ENCODE measurements at regions not wholly inside any gene's neighbourhood (a gene's known extent, or its start where the extent isn't known, plus 50 kb on each side); places are given as distances from the start of the nearest gene placed in this dataset.

DNA sequence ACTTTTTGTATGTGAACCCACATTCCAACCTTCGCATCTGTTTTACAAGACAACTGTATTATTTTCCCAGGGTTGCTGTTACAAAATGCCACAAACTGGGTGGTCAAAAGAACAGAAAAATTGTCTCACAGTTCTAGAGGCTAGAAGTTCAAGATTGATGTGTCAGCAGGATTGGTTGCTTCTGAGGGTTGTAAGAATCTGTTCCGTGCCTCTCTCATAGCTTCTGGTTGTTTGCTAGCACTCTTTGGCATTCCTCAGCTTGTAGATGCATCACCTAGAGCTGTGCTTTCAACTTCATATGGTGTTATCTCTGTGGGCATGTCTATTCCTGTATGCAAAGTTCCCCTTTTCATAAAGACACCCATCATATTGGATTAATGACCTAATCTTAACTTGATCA, 1067.2 kb downstream of the EPHA7 start:
- H3K27ac ChIP-seq (ENCODE audit: low read length): no peak overlapping the region
- H3K4me3 ChIP-seq (ENCODE audit: low read length): no peak overlapping the region
- H3K36me3 ChIP-seq (ENCODE audit: control insufficient read depth, insufficient read depth, low read length): no peaks in the 10 kb centered on the region
- no peaks in the 10 kb centered on the region for H3K9me3 ChIP-seq (ENCODE audit: control insufficient read depth, insufficient read depth, low read length)
- DNase-seq (ENCODE audit: low read depth, low spot score): no peak
- H3K27me3 ChIP-seq (ENCODE audit: control insufficient read depth, insufficient read depth, low read length): no peaks in the 10 kb centered on the region
- H3K4me1 ChIP-seq (ENCODE audit: control insufficient read depth, insufficient read depth, low read length): no peaks in the 10 kb centered on the region
- WGBS (ENCODE audit: insufficient coverage, insufficient read length): no CpG with 5 or more reads among the region's 2 CpGs

DNA sequence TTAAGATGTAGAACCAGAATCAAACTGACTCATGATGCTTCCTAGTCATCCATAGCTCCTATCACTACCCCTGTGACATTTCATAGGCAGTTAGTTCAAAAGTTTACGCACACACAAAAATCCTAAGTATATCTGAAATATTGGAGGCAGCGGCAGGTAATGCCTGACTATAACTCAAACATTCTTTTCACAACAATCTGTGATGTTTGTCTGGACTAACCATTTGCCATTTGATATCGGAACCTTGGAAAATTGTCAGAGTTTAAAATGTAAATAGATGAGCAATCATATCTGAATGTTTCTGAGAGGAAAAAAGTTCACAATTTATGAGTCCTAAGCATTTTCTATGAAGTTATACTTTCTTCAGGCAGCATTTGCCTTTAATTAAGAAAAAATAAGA, 1078.2 kb downstream of the EPHA7 start:
- no peak overlapping the region for H3K4me3 ChIP-seq (ENCODE audit: low read length)
- H3K9me3 ChIP-seq (ENCODE audit: control insufficient read depth, insufficient read depth, low read length): no peaks in the 10 kb centered on the region
- no peak overlapping the region for H3K27ac ChIP-seq (ENCODE audit: low read length)
- H3K36me3 ChIP-seq (ENCODE audit: control insufficient read depth, insufficient read depth, low read length): no peaks in the 10 kb centered on the region
- no peaks in the 10 kb centered on the region for H3K27me3 ChIP-seq (ENCODE audit: control insufficient read depth, insufficient read depth, low read length)
- no CpG with 5 or more reads among the region's 3 CpGs for WGBS (ENCODE audit: insufficient coverage, insufficient read length)
- no peak for DNase-seq (ENCODE audit: low read depth, low spot score)
- no peaks in the 10 kb centered on the region for H3K4me1 ChIP-seq (ENCODE audit: control insufficient read depth, insufficient read depth, low read length)

DNA sequence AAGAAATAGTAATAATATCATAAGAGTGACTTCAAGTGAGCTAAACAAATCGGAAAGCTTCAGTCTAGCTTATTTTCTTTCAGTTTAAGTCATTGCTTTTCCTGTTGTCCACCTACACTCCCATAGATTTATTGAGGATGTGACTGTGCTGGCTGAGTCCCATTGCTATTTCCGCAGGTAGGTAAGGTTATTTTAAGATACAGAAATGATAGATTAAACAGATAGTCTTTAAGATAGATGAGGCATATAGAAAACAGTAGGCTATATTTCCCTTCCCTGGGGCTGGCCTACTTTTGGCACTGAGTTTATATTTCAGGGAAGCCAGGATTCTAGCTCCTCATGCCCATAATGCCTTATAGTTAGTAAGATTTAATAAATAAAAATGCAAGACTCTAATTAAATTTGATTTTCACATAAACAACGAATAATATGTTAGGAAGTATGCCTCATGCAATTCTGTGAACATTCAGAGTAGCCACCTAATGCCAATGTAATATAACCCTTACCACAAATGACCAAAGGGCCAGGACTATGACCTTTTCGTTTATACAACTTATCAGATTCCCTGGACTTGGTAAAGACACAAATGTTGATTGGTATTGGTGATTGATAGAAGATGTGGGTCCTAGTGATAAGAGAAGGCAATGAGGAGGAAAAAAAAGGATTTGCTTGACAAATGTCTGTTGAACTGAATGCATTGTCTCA, 1079.3 kb downstream of the EPHA7 start:
- no peak for DNase-seq (ENCODE audit: low read depth, low spot score)
- Histone ChIP-seq H3K4me3 (ENCODE audit: low read length) (no peak overlapping the region), H3K27ac (ENCODE audit: low read length) (no peak overlapping the region), H3K27me3 (ENCODE audit: control insufficient read depth, insufficient read depth, low read length) (no peaks in the 10 kb centered on the region), H3K36me3 (ENCODE audit: control insufficient read depth, insufficient read depth, low read length) (no peaks in the 10 kb centered on the region), H3K4me1 (ENCODE audit: control insufficient read depth, insufficient read depth, low read length) (no peaks in the 10 kb centered on the region), H3K9me3 (ENCODE audit: control insufficient read depth, insufficient read depth, low read length) (no peaks in the 10 kb centered on the region)
- WGBS (ENCODE audit: insufficient coverage, insufficient read length): no CpG with 5 or more reads among the region's 4 CpGs

DNA sequence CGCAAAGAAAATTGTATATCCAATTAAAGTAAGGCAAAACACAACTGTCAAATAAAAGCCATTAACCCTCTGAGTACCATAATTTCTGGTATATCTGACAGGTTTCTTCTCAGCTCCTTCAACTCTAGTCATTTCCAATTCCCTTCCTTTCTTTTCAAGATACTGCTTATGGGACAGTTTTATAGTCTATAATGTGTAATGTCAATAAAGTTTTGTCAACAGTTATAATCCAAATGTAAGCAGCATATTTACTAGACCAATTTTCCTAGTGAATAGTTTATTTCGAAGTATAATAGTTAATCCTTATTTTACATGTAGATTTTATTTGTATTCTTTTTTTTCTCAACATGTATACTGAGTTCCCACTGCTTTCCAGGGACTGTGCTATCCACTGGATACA, 1081.8 kb downstream of the EPHA7 start:
- Histone ChIP-seq H3K9me3 (ENCODE audit: control insufficient read depth, insufficient read depth, low read length) (no peaks in the 10 kb centered on the region), H3K27ac (ENCODE audit: low read length) (no peak overlapping the region), H3K4me3 (ENCODE audit: low read length) (no peak overlapping the region), H3K36me3 (ENCODE audit: control insufficient read depth, insufficient read depth, low read length) (no peaks in the 10 kb centered on the region), H3K27me3 (ENCODE audit: control insufficient read depth, insufficient read depth, low read length) (no peaks in the 10 kb centered on the region), H3K4me1 (ENCODE audit: control insufficient read depth, insufficient read depth, low read length) (no peaks in the 10 kb centered on the region)
- no peak for DNase-seq (ENCODE audit: low read depth, low spot score)
- WGBS (ENCODE audit: insufficient coverage, insufficient read length): no CpG with 5 or more reads among the region's 2 CpGs

DNA sequence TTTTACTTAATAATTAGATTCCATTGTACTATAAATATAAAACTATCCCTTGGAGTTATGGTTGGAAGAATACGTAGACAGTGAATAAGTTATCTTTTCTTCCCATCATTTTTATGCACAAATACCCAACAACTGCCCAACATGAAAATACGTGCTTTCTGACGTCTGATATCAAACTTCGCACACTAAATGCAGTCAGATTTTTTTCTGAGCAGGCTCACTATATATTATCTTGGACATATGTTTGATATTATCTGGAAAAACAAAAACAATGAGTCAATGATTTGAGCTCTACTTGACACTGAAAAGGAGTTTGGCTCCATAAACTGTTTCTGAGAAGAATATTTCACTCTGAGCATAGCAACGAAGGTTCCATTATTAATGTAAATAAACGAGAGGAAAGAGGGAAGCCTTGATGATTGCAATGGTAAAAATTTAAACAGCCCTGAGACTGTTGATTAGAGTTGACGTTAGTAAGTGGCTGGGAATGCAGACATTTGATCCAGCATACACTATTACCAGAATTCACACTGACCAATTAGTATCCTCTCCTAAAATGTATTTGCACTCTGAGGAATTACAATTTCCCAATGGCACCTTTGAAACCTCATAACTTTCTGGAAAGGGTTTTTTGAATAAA, 1090.0 kb downstream of the EPHA7 start:
- H3K27ac ChIP-seq (ENCODE audit: low read length): no peak overlapping the region
- no peaks in the 10 kb centered on the region for H3K4me1 ChIP-seq (ENCODE audit: control insufficient read depth, insufficient read depth, low read length)
- no peaks in the 10 kb centered on the region for H3K27me3 ChIP-seq (ENCODE audit: control insufficient read depth, insufficient read depth, low read length)
- no peak for DNase-seq (ENCODE audit: low read depth, low spot score)
- H3K36me3 ChIP-seq (ENCODE audit: control insufficient read depth, insufficient read depth, low read length): no peaks in the 10 kb centered on the region
- WGBS (ENCODE audit: insufficient coverage, insufficient read length): no CpG with 5 or more reads among the region's 7 CpGs
- H3K4me3 ChIP-seq (ENCODE audit: low read length): no peak overlapping the region
- H3K9me3 ChIP-seq (ENCODE audit: control insufficient read depth, insufficient read depth, low read length): no peaks in the 10 kb centered on the region

DNA sequence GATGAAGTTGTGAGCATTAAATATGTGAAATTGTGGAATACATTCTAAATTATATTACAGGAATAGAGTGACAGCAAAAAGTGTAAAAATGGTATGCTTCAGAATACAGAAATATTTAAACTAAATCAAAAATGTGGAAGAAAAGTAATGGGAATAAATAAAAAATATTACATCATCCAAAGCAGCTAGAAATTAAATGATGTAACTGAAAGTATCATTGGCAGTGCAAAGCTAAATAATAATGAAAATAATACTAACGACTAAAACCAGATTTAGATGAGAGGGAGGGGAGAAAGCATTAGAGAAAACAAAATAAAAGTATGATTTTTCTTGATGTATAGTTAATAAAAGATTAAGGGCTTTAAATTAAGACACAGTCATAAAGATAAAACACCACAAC, 1104.0 kb downstream of the EPHA7 start:
- Histone ChIP-seq H3K36me3 (ENCODE audit: control insufficient read depth, insufficient read depth, low read length) (no peaks in the 10 kb centered on the region), H3K4me3 (ENCODE audit: low read length) (no peak overlapping the region), H3K4me1 (ENCODE audit: control insufficient read depth, insufficient read depth, low read length) (no peaks in the 10 kb centered on the region), H3K27me3 (ENCODE audit: control insufficient read depth, insufficient read depth, low read length) (no peaks in the 10 kb centered on the region), H3K9me3 (ENCODE audit: control insufficient read depth, insufficient read depth, low read length) (no peaks in the 10 kb centered on the region), H3K27ac (ENCODE audit: low read length) (no peak overlapping the region)
- no peak for DNase-seq (ENCODE audit: low read depth, low spot score)
- WGBS (ENCODE audit: insufficient coverage, insufficient read length): no CpG with 5 or more reads among the region's 1 CpG

DNA sequence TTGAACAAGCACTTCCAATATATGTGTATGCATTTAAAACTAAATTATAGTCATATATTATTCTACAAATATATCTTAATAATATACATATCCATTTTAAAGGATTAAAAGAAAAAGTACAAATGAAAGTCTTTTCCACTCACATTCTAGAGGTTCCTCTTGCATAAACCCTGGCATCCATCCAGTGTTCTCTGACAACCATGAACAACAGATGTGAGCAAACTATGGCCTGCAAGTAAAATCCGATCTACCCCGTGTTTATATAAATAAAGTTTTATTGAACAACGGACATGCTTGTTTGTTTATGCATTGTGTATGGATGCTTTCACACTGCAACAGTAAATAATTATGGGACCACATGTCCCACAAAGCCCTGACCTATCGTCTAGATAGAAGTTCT, 1122.3 kb downstream of the EPHA7 start:
- no peaks in the 10 kb centered on the region for H3K4me1 ChIP-seq (ENCODE audit: control insufficient read depth, insufficient read depth, low read length)
- H3K27ac ChIP-seq (ENCODE audit: low read length): no peak overlapping the region
- no peak for DNase-seq (ENCODE audit: low read depth, low spot score)
- no peaks in the 10 kb centered on the region for H3K36me3 ChIP-seq (ENCODE audit: control insufficient read depth, insufficient read depth, low read length)
- WGBS (ENCODE audit: insufficient coverage, insufficient read length): no CpG with 5 or more reads among the region's 4 CpGs
- no peaks in the 10 kb centered on the region for H3K27me3 ChIP-seq (ENCODE audit: control insufficient read depth, insufficient read depth, low read length)
- H3K9me3 ChIP-seq (ENCODE audit: control insufficient read depth, insufficient read depth, low read length): no peaks in the 10 kb centered on the region
- H3K4me3 ChIP-seq (ENCODE audit: low read length): no peak overlapping the region

DNA sequence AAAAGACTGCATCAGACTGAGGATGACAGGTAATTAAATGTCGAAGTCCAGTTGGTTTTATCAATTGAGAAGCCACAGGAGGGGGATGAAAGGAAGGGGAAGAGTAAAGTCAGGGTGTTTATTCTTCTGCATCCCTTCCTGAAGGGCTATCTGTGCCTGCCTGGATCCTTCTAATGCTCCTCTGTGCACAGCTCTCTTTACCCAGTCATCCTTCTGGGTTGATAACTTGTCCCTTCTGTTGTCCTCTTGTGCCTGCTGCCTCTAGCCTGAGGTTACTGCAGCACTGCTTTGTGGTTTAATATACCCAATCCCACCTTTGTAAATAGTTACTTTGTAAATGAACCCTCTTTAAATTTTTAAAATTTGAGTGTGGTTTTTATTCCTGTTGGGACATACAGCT, 1127.3 kb downstream of the EPHA7 start:
- H3K4me1 ChIP-seq (ENCODE audit: control insufficient read depth, insufficient read depth, low read length): no peaks in the 10 kb centered on the region
- no peaks in the 10 kb centered on the region for H3K27me3 ChIP-seq (ENCODE audit: control insufficient read depth, insufficient read depth, low read length)
- H3K9me3 ChIP-seq (ENCODE audit: control insufficient read depth, insufficient read depth, low read length): no peaks in the 10 kb centered on the region
- no peak for DNase-seq (ENCODE audit: low read depth, low spot score)
- no peaks in the 10 kb centered on the region for H3K36me3 ChIP-seq (ENCODE audit: control insufficient read depth, insufficient read depth, low read length)
- no peak overlapping the region for H3K4me3 ChIP-seq (ENCODE audit: low read length)
- no CpG with 5 or more reads among the region's 1 CpG for WGBS (ENCODE audit: insufficient coverage, insufficient read length)
- H3K27ac ChIP-seq (ENCODE audit: low read length): no peak overlapping the region

DNA sequence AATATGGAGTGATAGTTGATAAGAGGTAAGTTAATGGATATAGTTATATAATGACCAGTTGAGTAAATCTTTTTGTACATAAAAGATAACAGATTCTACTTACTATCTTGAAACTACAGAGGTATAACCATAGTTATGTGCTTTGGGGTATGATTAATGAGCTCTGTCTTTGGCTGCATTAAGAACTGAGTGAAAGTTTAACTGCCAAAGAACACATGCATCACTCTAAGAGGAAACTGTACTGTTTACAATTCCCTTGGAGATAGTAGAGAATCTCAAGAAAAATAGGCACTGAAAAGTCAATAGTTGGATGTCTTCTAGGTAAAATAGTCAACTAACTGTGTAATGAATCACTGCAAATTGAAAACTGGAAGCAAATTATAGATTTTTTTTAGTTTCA, 1129.5 kb downstream of the EPHA7 start:
- DNase-seq (ENCODE audit: low read depth, low spot score): no peak
- Histone ChIP-seq H3K9me3 (ENCODE audit: control insufficient read depth, insufficient read depth, low read length) (no peaks in the 10 kb centered on the region), H3K27ac (ENCODE audit: low read length) (no peak overlapping the region), H3K4me3 (ENCODE audit: low read length) (no peak overlapping the region), H3K4me1 (ENCODE audit: control insufficient read depth, insufficient read depth, low read length) (no peaks in the 10 kb centered on the region), H3K36me3 (ENCODE audit: control insufficient read depth, insufficient read depth, low read length) (no peaks in the 10 kb centered on the region), H3K27me3 (ENCODE audit: control insufficient read depth, insufficient read depth, low read length) (no peaks in the 10 kb centered on the region)

DNA sequence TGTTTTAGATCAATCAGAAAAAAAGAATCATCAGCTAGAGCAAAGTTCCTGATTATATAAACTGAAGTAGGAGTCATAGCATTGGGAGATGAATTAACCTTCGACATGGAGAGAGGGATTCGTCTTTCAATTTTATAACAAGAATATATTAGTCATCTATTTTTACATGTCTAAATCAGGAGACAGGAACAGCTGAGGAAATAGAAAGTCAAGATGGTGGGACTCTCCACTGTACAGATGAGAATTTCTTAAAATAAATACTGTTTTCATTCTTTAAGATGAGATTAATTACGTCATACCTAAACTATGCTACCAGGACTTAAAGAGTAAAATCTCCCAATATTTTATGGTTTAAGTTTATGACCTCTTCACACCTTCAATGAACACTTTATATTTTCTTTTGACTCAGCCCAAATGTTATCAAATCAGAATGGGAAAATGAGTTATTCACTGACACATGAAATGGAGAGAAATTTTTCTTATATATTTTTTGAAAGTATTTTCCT, 1137.7 kb downstream of the EPHA7 start:
- DNase-seq (ENCODE audit: low read depth, low spot score): no peak
- Histone ChIP-seq H3K9me3 (ENCODE audit: control insufficient read depth, insufficient read depth, low read length) (no peaks in the 10 kb centered on the region), H3K36me3 (ENCODE audit: control insufficient read depth, insufficient read depth, low read length) (no peaks in the 10 kb centered on the region), H3K27ac (ENCODE audit: low read length) (no peak overlapping the region), H3K4me3 (ENCODE audit: low read length) (no peak overlapping the region), H3K4me1 (ENCODE audit: control insufficient read depth, insufficient read depth, low read length) (no peaks in the 10 kb centered on the region), H3K27me3 (ENCODE audit: control insufficient read depth, insufficient read depth, low read length) (no peaks in the 10 kb centered on the region)
- no CpG with 5 or more reads among the region's 3 CpGs for WGBS (ENCODE audit: insufficient coverage, insufficient read length)

DNA sequence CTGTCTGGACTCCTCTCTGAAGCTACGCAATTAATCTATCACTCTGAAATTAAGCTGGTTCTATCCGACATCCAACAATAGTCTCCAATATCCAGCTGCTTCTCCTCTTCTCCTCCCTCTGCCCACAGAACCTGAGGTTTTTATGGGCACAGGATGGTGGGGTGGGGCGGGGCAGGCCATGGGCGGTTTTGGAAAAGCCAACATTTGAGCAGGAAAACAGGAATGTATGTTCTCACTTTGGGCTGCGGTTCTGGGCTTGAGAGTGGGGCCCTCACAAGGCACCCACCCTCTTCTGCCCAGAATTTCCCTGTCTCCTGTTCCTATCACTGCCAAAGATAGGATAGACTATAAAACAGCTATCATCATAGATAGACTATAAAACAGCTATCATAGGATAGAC, 1144.2 kb downstream of the EPHA7 start:
- Histone ChIP-seq H3K27me3 (ENCODE audit: control insufficient read depth, insufficient read depth, low read length) (no peaks in the 10 kb centered on the region), H3K9me3 (ENCODE audit: control insufficient read depth, insufficient read depth, low read length) (no peaks in the 10 kb centered on the region), H3K36me3 (ENCODE audit: control insufficient read depth, insufficient read depth, low read length) (no peaks in the 10 kb centered on the region), H3K4me3 (ENCODE audit: low read length) (no peak overlapping the region), H3K4me1 (ENCODE audit: control insufficient read depth, insufficient read depth, low read length) (no peaks in the 10 kb centered on the region), H3K27ac (ENCODE audit: low read length) (no peak overlapping the region)
- no CpG with 5 or more reads among the region's 5 CpGs for WGBS (ENCODE audit: insufficient coverage, insufficient read length)
- no peak for DNase-seq (ENCODE audit: low read depth, low spot score)

Measured in iPS DF 6.9 (cell line).